ENCODE measurements at regions not wholly inside any gene's neighbourhood (a gene's known extent, or its start where the extent isn't known, plus 50 kb on each side); places are given as distances from the start of the nearest gene placed in this dataset.

DNA sequence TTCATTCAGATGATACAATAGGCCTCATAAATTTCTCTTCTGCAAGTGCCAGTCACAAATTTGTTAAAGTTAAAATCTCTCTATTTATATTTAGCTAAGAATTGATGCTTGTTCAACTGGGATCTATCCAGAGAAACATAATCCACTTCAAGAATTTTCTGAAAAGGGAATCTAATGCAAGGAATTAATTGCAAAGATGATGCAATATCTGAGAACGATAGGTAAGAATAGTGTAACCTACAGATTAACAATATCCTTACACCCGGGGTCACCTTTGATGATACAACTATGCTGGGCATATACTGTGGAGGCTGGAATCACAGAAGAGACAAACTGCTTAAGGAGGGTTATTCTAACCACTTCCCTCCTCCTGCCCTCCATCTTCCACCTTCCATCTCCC, 295.1 kb downstream of the FOXG1 start:
- Mint-ChIP-seq H3K4me1 (ENCODE audit: unreplicated experiment) (no peaks in the 10 kb centered on the region), H3K4me3 (ENCODE audit: unreplicated experiment) (no peak overlapping the region), H3K27ac (ENCODE audit: unreplicated experiment) (no peak overlapping the region), H3K36me3 (ENCODE audit: unreplicated experiment) (no peaks in the 10 kb centered on the region), H3K27me3 (ENCODE audit: unreplicated experiment) (no peaks in the 10 kb centered on the region), H3K9me3 (ENCODE audit: unreplicated experiment) (peaks cover 13% of the 10 kb centered on the region)
- no peak for DNase-seq (ENCODE audit: extremely low spot score, unreplicated experiment)
- TF ChIP-seq, protein P1, sequence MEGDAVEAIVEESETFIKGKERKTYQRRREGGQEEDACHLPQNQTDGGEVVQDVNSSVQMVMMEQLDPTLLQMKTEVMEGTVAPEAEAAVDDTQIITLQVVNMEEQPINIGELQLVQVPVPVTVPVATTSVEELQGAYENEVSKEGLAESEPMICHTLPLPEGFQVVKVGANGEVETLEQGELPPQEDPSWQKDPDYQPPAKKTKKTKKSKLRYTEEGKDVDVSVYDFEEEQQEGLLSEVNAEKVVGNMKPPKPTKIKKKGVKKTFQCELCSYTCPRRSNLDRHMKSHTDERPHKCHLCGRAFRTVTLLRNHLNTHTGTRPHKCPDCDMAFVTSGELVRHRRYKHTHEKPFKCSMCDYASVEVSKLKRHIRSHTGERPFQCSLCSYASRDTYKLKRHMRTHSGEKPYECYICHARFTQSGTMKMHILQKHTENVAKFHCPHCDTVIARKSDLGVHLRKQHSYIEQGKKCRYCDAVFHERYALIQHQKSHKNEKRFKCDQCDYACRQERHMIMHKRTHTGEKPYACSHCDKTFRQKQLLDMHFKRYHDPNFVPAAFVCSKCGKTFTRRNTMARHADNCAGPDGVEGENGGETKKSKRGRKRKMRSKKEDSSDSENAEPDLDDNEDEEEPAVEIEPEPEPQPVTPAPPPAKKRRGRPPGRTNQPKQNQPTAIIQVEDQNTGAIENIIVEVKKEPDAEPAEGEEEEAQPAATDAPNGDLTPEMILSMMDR (IDR thresholded peaks at IDR 0.05): no peak

DNA sequence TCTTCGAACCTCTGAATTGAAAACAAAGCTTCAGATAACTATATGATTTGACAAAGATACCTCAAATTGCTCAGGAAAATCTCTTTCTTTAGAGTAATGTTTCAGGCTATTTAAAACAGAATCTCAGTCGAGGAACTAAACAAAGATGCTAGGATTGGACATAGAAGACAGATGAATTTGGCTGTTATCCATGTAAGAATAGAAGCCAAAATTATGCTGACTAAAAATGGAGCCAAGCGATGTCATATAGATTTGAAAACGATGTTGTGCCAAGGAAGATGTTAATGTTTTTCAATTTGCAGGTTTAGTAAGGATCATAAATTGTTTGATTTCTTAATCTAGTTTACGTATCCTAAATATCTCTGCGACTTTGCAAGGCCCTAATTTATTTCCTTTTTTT, 295.9 kb downstream of the FOXG1 start:
- H3K4me3 Mint-ChIP-seq (ENCODE audit: unreplicated experiment): no peak overlapping the region
- no peaks in the 10 kb centered on the region for H3K36me3 Mint-ChIP-seq (ENCODE audit: unreplicated experiment)
- no peak overlapping the region for H3K27ac Mint-ChIP-seq (ENCODE audit: unreplicated experiment)
- DNase-seq (ENCODE audit: extremely low spot score, unreplicated experiment): no peak
- H3K4me1 Mint-ChIP-seq (ENCODE audit: unreplicated experiment): no peaks in the 10 kb centered on the region
- H3K27me3 Mint-ChIP-seq (ENCODE audit: unreplicated experiment): no peaks in the 10 kb centered on the region
- peaks cover 14% of the 10 kb centered on the region for H3K9me3 Mint-ChIP-seq (ENCODE audit: unreplicated experiment)
- TF ChIP-seq, protein P1 (IDR thresholded peaks at IDR 0.05): no peak

DNA sequence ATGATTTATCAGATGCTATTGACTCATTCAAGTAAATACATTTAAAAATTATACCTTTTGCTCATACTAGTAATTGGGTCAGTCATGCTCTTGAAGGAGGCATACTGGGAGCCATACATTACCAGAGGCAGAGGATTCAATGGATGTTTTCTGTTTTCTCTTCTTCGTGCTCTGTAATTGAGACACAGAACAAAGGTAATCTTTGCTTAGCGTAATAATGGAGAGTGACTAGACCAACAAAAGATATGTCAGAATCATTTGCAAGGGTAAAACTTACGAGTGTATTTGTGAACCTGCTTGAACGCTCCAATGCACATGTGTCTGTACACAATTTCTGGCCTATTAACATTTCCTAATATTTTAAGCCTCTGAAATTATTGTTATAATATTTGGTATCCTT, 296.4 kb downstream of the FOXG1 start:
- H3K4me3 Mint-ChIP-seq (ENCODE audit: unreplicated experiment): no peak overlapping the region
- H3K4me1 Mint-ChIP-seq (ENCODE audit: unreplicated experiment): no peaks in the 10 kb centered on the region
- TF ChIP-seq, protein P1 (IDR thresholded peaks at IDR 0.05): no peak
- no peak overlapping the region for H3K27ac Mint-ChIP-seq (ENCODE audit: unreplicated experiment)
- H3K9me3 Mint-ChIP-seq (ENCODE audit: unreplicated experiment): peaks cover 19% of the 10 kb centered on the region
- no peak for DNase-seq (ENCODE audit: extremely low spot score, unreplicated experiment)
- H3K27me3 Mint-ChIP-seq (ENCODE audit: unreplicated experiment): no peaks in the 10 kb centered on the region
- no peaks in the 10 kb centered on the region for H3K36me3 Mint-ChIP-seq (ENCODE audit: unreplicated experiment)

DNA sequence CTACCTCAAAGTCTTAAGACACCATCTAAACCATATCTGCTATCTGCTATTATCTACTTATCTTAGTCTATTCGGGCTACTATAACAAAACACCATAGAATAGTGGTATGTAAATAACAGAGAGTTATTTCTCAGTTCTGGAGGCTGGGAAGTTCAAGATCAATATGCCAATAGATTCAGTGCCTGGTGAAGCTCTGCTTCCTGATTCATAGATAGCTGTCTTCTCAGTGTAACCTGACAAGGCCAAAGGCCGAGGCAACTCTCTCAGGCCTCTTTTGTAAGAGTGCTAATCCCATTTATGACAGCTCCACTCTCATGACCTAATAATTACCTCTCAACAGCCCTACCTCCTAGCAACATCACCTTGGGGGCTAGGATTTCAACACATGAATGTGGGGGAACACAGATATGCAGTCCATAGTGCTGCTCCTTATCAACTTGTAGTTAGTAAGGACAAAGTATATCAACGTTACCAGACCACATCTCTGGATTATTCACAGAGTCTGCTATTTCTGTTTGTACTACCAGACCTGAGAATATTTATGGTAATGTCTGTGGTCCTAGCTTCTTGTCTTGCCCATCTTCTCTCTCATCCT, 297.8 kb downstream of the FOXG1 start:
- H3K36me3 Mint-ChIP-seq (ENCODE audit: unreplicated experiment): no peaks in the 10 kb centered on the region
- no peak overlapping the region for H3K27ac Mint-ChIP-seq (ENCODE audit: unreplicated experiment)

DNA sequence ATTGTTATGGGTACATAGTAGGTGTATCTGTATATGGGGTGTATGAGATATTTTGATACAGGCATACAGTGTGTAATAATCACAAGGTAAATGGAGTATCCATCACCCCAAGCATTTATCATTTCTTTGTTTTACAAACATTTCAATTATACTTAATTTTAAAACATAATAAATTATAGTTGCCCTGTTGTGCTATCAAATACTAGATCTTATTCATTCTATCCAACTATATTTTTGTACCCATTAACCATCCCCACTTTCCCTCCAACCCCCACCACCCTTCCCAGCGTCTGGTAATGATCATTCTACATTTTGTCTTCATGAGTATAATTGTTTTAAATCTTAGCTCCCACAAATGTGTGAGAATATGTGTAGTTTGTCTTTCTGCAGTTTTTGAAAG, 302.6 kb downstream of the FOXG1 start:
- TF ChIP-seq, protein P1 (IDR thresholded peaks at IDR 0.05): no peak
- Mint-ChIP-seq H3K4me1 (ENCODE audit: unreplicated experiment) (no peaks in the 10 kb centered on the region), H3K27me3 (ENCODE audit: unreplicated experiment) (no peaks in the 10 kb centered on the region)

More for the DNA sequence above, 297.8 kb downstream of the FOXG1 start:
- H3K4me1 Mint-ChIP-seq (ENCODE audit: unreplicated experiment): no peaks in the 10 kb centered on the region
- TF ChIP-seq, protein P1 (IDR thresholded peaks at IDR 0.05): no peak
- no peak for DNase-seq (ENCODE audit: extremely low spot score, unreplicated experiment)
- peaks cover 24% of the 10 kb centered on the region for H3K9me3 Mint-ChIP-seq (ENCODE audit: unreplicated experiment)
- no peaks in the 10 kb centered on the region for H3K27me3 Mint-ChIP-seq (ENCODE audit: unreplicated experiment)
- no peak overlapping the region for H3K4me3 Mint-ChIP-seq (ENCODE audit: unreplicated experiment)

More for the DNA sequence above, 302.6 kb downstream of the FOXG1 start:
- H3K36me3 Mint-ChIP-seq (ENCODE audit: unreplicated experiment): no peaks in the 10 kb centered on the region
- no peak overlapping the region for H3K4me3 Mint-ChIP-seq (ENCODE audit: unreplicated experiment)
- no peak for DNase-seq (ENCODE audit: extremely low spot score, unreplicated experiment)
- no peak overlapping the region for H3K27ac Mint-ChIP-seq (ENCODE audit: unreplicated experiment)
- H3K9me3 Mint-ChIP-seq (ENCODE audit: unreplicated experiment): peaks cover 24% of the 10 kb centered on the region
